Natural killer cell treated with Interleukin-12 subunit alpha and Interleukin-12 subunit beta and Interleukin-15 and Interleukin-18, amount 100 ng/mL, for 72 hours (primary cell): ENCODE measurements at regions not wholly inside any gene's neighbourhood (a gene's known extent, or its start where the extent isn't known, plus 50 kb on each side); places are given as distances from the start of the nearest gene placed in this dataset.

Source experiments
- ATAC-seq, 2 donors: fragments of 150-1000 bp; cut with Tn5 transposase in 1 of 2; sonication (Bioruptor Pico), chemical (Tn5 transposase) in 1 of 2; 2 replicates each; pipeline ENCODE4 v1.10.0; 2021
- DNase-seq: peaks from one replicate; pipeline ENCODE4 v3.0.0; 2022; ENCODE audit warnings: low spot score
- H3K27ac Mint-ChIP-seq, 2 donors: 1 replicate in 1 of 2; 2 replicates in 1 of 2; pipeline ENCODE4 v1.8.0; 2022; ENCODE audit warnings: mixed read lengths in 2 of 2, mild to moderate bottlenecking in 1 of 2, moderate library complexity in 1 of 2
- H3K27me3 Mint-ChIP-seq, 2 donors: 1 replicate in 1 of 2; 2 replicates in 1 of 2; pipeline ENCODE4 v1.8.0; 2022; ENCODE audit warnings: mixed read lengths in 2 of 2
- H3K36me3 Mint-ChIP-seq: one replicate; pipeline ENCODE4 v1.8.0; 2022; ENCODE audit warnings: mixed read lengths
- H3K4me1 Mint-ChIP-seq, 2 donors: 1 replicate in 1 of 2; 2 replicates in 1 of 2; pipeline ENCODE4 v1.8.0; 2022; ENCODE audit warnings: low read depth in 2 of 2, mixed read lengths in 2 of 2, mild to moderate bottlenecking in 1 of 2
- H3K4me3 Mint-ChIP-seq: one replicate; pipeline ENCODE4 v1.8.0; 2022; ENCODE audit warnings: mixed read lengths
- H3K9me3 Mint-ChIP-seq: 2 replicates; pipeline ENCODE4 v1.8.0; 2022; ENCODE audit warnings: mixed read lengths

- no peak for DNase-seq
- Mint-ChIP-seq H3K27me3 (peaks cover 47 to 71% of the 10 kb centered on the region in 2 donors), H3K4me3 (peak overlapping the region; percentile 9), H3K9me3 (no peaks in the 10 kb centered on the region), H3K27ac (peak overlapping the region in 1 of 2 donors; percentile 13), H3K4me1 (peaks cover 34 to 39% of the 10 kb centered on the region in 2 donors), H3K36me3 (peaks cover 11% of the 10 kb centered on the region)
- no peak for ATAC-seq
Observed at GRCh38 chr2:38174646-38175423, 98.9 kb upstream of the CYP1B1 start.

GRCh38 chr2:38174131-38174530 lies 98.2 kb upstream of the CYP1B1 start:
- peaks cover 31 to 36% of the 10 kb centered on the region in 2 donors for H3K4me1 Mint-ChIP-seq
- H3K4me3 Mint-ChIP-seq = no peak overlapping the region
- H3K27ac Mint-ChIP-seq = peak overlapping the region in 1 of 2 donors; percentile 7
- DNase-seq (no peak), ATAC-seq (no peak)
- peaks cover 8% of the 10 kb centered on the region for H3K36me3 Mint-ChIP-seq
- H3K9me3 Mint-ChIP-seq = no peaks in the 10 kb centered on the region
- peaks cover 46 to 68% of the 10 kb centered on the region in 2 donors for H3K27me3 Mint-ChIP-seq

GRCh38 chr2:38173683-38174082 lies 97.7 kb upstream of the CYP1B1 start:
- ATAC-seq (no peak), DNase-seq (no peak)
- Mint-ChIP-seq H3K4me3 (no peak overlapping the region), H3K27me3 (peaks cover 45 to 63% of the 10 kb centered on the region in 2 donors), H3K4me1 (peaks cover 30 to 35% of the 10 kb centered on the region in 2 donors), H3K36me3 (peaks cover 5% of the 10 kb centered on the region), H3K27ac (peak overlapping the region in 1 of 2 donors; percentile 7), H3K9me3 (no peaks in the 10 kb centered on the region)

GRCh38 chr2:38171208-38171855 lies 95.4 kb upstream of the CYP1B1 start:
- peaks cover 5% of the 10 kb centered on the region for H3K36me3 Mint-ChIP-seq
- no peak for DNase-seq
- no peak overlapping the region for H3K4me3 Mint-ChIP-seq
- peaks cover 12 to 15% of the 10 kb centered on the region in 2 donors for H3K4me1 Mint-ChIP-seq
- no peak overlapping the region for H3K27ac Mint-ChIP-seq
- peaks cover 46 to 54% of the 10 kb centered on the region in 2 donors for H3K27me3 Mint-ChIP-seq
- no peak for ATAC-seq
- no peaks in the 10 kb centered on the region for H3K9me3 Mint-ChIP-seq

- Mint-ChIP-seq H3K4me1 (peaks cover 12 to 15% of the 10 kb centered on the region in 2 donors), H3K36me3 (peaks cover 5% of the 10 kb centered on the region), H3K4me3 (no peak overlapping the region), H3K27ac (no peak overlapping the region), H3K9me3 (no peaks in the 10 kb centered on the region), H3K27me3 (peaks cover 48 to 57% of the 10 kb centered on the region in 2 donors)
- DNase-seq (no peak), ATAC-seq (no peak)
Observed at GRCh38 chr2:38170733-38171132, 94.8 kb upstream of the CYP1B1 start.

- Mint-ChIP-seq H3K4me3 (no peak overlapping the region), H3K36me3 (peaks cover 5% of the 10 kb centered on the region), H3K4me1 (peaks cover 12 to 15% of the 10 kb centered on the region in 2 donors), H3K9me3 (no peaks in the 10 kb centered on the region), H3K27me3 (peaks cover 45 to 54% of the 10 kb centered on the region in 2 donors), H3K27ac (no peak overlapping the region)
- ATAC-seq = no peak
- DNase-seq = no peak
Observed at GRCh38 chr2:38170067-38170466, 94.1 kb upstream of the CYP1B1 start.

GRCh38 chr2:38168710-38169480 lies 92.9 kb upstream of the CYP1B1 start:
- H3K9me3 Mint-ChIP-seq = no peaks in the 10 kb centered on the region
- ATAC-seq = peak; percentile 41 to 56
- peaks cover 6 to 11% of the 10 kb centered on the region in 2 donors for H3K4me1 Mint-ChIP-seq
- no peak overlapping the region for H3K27ac Mint-ChIP-seq
- DNase-seq = no peak
- H3K36me3 Mint-ChIP-seq = no peaks in the 10 kb centered on the region
- peaks cover 48 to 54% of the 10 kb centered on the region in 2 donors for H3K27me3 Mint-ChIP-seq
- H3K4me3 Mint-ChIP-seq = no peak overlapping the region

- no peaks in the 10 kb centered on the region for H3K36me3 Mint-ChIP-seq
- no peaks in the 10 kb centered on the region for H3K9me3 Mint-ChIP-seq
- peaks cover 53 to 54% of the 10 kb centered on the region in 2 donors for H3K27me3 Mint-ChIP-seq
- H3K27ac Mint-ChIP-seq = no peak overlapping the region
- H3K4me1 Mint-ChIP-seq = peaks cover 4 to 10% of the 10 kb centered on the region in 2 donors
- no peak overlapping the region for H3K4me3 Mint-ChIP-seq
- ATAC-seq = no peak
- DNase-seq = no peak
Observed at GRCh38 chr2:38167968-38168350, 92.0 kb upstream of the CYP1B1 start.

- Mint-ChIP-seq H3K27me3 (peaks cover 48 to 53% of the 10 kb centered on the region in 2 donors), H3K36me3 (no peaks in the 10 kb centered on the region), H3K4me1 (peaks cover 4 to 10% of the 10 kb centered on the region in 2 donors), H3K27ac (no peak overlapping the region), H3K9me3 (no peaks in the 10 kb centered on the region), H3K4me3 (no peak overlapping the region)
- DNase-seq (no peak), ATAC-seq (no peak)
Observed at GRCh38 chr2:38165698-38166097, 89.7 kb upstream of the CYP1B1 start.

GRCh38 chr2:38164881-38165280 lies 88.9 kb upstream of the CYP1B1 start:
- H3K4me1 Mint-ChIP-seq = peaks cover 4 to 10% of the 10 kb centered on the region in 2 donors
- no peaks in the 10 kb centered on the region for H3K9me3 Mint-ChIP-seq
- DNase-seq = no peak
- H3K4me3 Mint-ChIP-seq = no peak overlapping the region
- no peaks in the 10 kb centered on the region for H3K36me3 Mint-ChIP-seq
- ATAC-seq = peak in 1 of 2 donors; percentile 31
- H3K27ac Mint-ChIP-seq = no peak overlapping the region
- peaks cover 48 to 54% of the 10 kb centered on the region in 2 donors for H3K27me3 Mint-ChIP-seq

- no peak for ATAC-seq
- Mint-ChIP-seq H3K36me3 (no peaks in the 10 kb centered on the region), H3K27me3 (peaks cover 48 to 49% of the 10 kb centered on the region in 2 donors), H3K4me3 (no peak overlapping the region), H3K9me3 (no peaks in the 10 kb centered on the region), H3K4me1 (peaks cover 0 to 7% of the 10 kb centered on the region in 2 donors), H3K27ac (no peak overlapping the region)
- DNase-seq = no peak
Observed at GRCh38 chr2:38163579-38163978, 87.6 kb upstream of the CYP1B1 start.

GRCh38 chr2:38163006-38163405 lies 87.1 kb upstream of the CYP1B1 start:
- ATAC-seq (no peak), DNase-seq (no peak)
- H3K36me3 Mint-ChIP-seq = no peaks in the 10 kb centered on the region
- peaks cover 44 to 50% of the 10 kb centered on the region in 2 donors for H3K27me3 Mint-ChIP-seq
- peaks cover 0 to 7% of the 10 kb centered on the region in 2 donors for H3K4me1 Mint-ChIP-seq
- H3K4me3 Mint-ChIP-seq = no peak overlapping the region
- no peak overlapping the region for H3K27ac Mint-ChIP-seq
- no peaks in the 10 kb centered on the region for H3K9me3 Mint-ChIP-seq

GRCh38 chr2:38160516-38160915 lies 84.6 kb upstream of the CYP1B1 start:
- no peak for ATAC-seq
- no peak overlapping the region for H3K27ac Mint-ChIP-seq
- H3K36me3 Mint-ChIP-seq = no peaks in the 10 kb centered on the region
- peaks cover 51 to 63% of the 10 kb centered on the region in 2 donors for H3K27me3 Mint-ChIP-seq
- DNase-seq = no peak
- no peak overlapping the region for H3K4me3 Mint-ChIP-seq
- no peaks in the 10 kb centered on the region for H3K9me3 Mint-ChIP-seq
- peaks cover 0 to 7% of the 10 kb centered on the region in 2 donors for H3K4me1 Mint-ChIP-seq
